DND-41 (cell line): ENCODE measurements at regions not wholly inside any gene's neighbourhood (a gene's known extent, or its start where the extent isn't known, plus 50 kb on each side); places are given as distances from the start of the nearest gene placed in this dataset.

ENCODE experiments used
- ATAC-seq: fragments of 200-7000 bp; cut with Tn5 transposase; 3 replicates; pipeline ENCODE4 v1.9.1; 2021; ENCODE audit warnings: low read depth; ENCODE audit not compliant: insufficient read depth
- DNase-seq: peaks from one replicate; pipeline ENCODE4 v3.0.0-alpha.2; 2020
- H2AFZ ChIP-seq: 2 replicates; pipeline ENCODE4 v1.6.0; 2012; ENCODE audit warnings: low read depth, low read length
- H3K27ac ChIP-seq: 2 replicates; pipeline ENCODE4 v1.5.1; 2012; ENCODE audit warnings: low read length, inconsistent platforms
- H3K27me3 ChIP-seq: fragments of 200-600 bp; sonication (generic); 2 replicates; pipeline ENCODE4 v1.6.0; 2012; ENCODE audit warnings: low read length, mild to moderate bottlenecking, inconsistent platforms; ENCODE audit not compliant: insufficient read depth, poor library complexity
- H3K36me3 ChIP-seq: 2 replicates; pipeline ENCODE4 v1.5.1; 2012; ENCODE audit warnings: low read length, inconsistent platforms; ENCODE audit not compliant: insufficient read depth
- H3K4me1 ChIP-seq: 2 replicates; pipeline ENCODE4 v1.5.1; 2012; ENCODE audit warnings: mild to moderate bottlenecking, low read length; ENCODE audit not compliant: insufficient read depth
- H3K4me2 ChIP-seq: 2 replicates; pipeline ENCODE4 v1.6.0; 2012; ENCODE audit warnings: mild to moderate bottlenecking, moderate library complexity, low read length, inconsistent platforms; ENCODE audit not compliant: insufficient read depth
- H3K4me3 ChIP-seq, 2 experiments: fragments of 200-600 bp in 1 of 2; shearing (Covaris generic) in 1 of 2; 2 replicates each; pipeline ENCODE4 v1.5.1; 2012 to 2016; ENCODE audit warnings: inconsistent platforms in 2 of 2, low read length in 2 of 2, mild to moderate bottlenecking in 2 of 2, low read depth in 1 of 2, moderate library complexity in 1 of 2
- H3K79me2 ChIP-seq: 2 replicates; pipeline ENCODE4 v1.6.0; 2012; ENCODE audit warnings: low read length, inconsistent platforms; ENCODE audit not compliant: insufficient read depth
- H3K9ac ChIP-seq: 2 replicates; pipeline ENCODE4 v1.6.0; 2012; ENCODE audit warnings: low read depth, mild to moderate bottlenecking, inconsistent platforms, low read length, moderate library complexity
- H3K9me3 ChIP-seq: 2 replicates; pipeline ENCODE4 v1.5.1; 2012; ENCODE audit warnings: low read length, moderate library complexity, mild to moderate bottlenecking, inconsistent platforms; ENCODE audit not compliant: insufficient read depth, severe bottlenecking
- H4K20me1 ChIP-seq: 2 replicates; pipeline ENCODE4 v1.6.0; 2012; ENCODE audit warnings: low read length; ENCODE audit not compliant: insufficient read depth
- CTCF ChIP-seq: IDR thresholded peaks from 2 replicates; pipeline ENCODE4 v1.5.1; 2012; ENCODE audit warnings: borderline replicate concordance, low read length, moderate library complexity, mild to moderate bottlenecking; ENCODE audit not compliant: poor library complexity, severe bottlenecking; ENCODE audit errors: extremely low read depth
- EZH2 ChIP-seq: IDR thresholded peaks from 3 replicates; pipeline ENCODE4 v1.6.1; 2012; ENCODE audit warnings: borderline replicate concordance, low read depth, mild to moderate bottlenecking, moderate library complexity, low read length, inconsistent platforms; ENCODE audit not compliant: severe bottlenecking

- H3K9ac ChIP-seq: no peak overlapping the region
- H3K4me1 ChIP-seq: no peaks in the 10 kb centered on the region
- no peak overlapping the region for H3K4me3 ChIP-seq
- H2AFZ ChIP-seq: no peak overlapping the region
- no peak for ATAC-seq
- no peak overlapping the region for H3K27ac ChIP-seq
- DNase-seq: no peak
- H3K27me3 ChIP-seq: no peaks in the 10 kb centered on the region
- no peaks in the 10 kb centered on the region for H3K79me2 ChIP-seq
- no peak for TF ChIP-seq CTCF
- TF ChIP-seq EZH2: no peak
- no peak overlapping the region for H3K4me2 ChIP-seq
- H3K36me3 ChIP-seq: no peaks in the 10 kb centered on the region
- no peaks in the 10 kb centered on the region for H4K20me1 ChIP-seq
- no peaks in the 10 kb centered on the region for H3K9me3 ChIP-seq
Measured at GRCh38 chr3:73808862-73809509, 184.2 kb upstream of the PDZRN3 start.

DNA sequence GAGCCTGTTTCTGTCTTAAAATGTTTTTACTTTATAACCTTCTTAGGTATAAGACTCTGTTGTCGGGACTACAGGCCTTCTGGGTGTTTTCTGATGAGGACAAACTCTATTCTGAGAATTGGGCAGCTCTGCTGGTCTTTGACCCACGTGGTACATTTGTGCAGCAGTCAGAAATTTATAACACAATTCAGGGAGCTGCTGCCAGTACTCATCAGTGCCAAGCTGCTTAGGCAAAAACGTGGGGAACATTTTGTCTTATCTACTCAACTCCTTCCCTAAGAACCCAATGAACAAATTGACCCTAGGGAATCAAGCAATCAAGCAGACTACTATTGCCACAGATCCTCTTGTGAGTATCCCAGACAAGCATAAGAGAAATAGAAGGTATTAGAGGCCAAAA is 180.7 kb upstream of the PDZRN3 start:
- H3K79me2 ChIP-seq: no peaks in the 10 kb centered on the region
- H3K27ac ChIP-seq: no peak overlapping the region
- no peak for ATAC-seq
- no peak overlapping the region for H2AFZ ChIP-seq
- H3K36me3 ChIP-seq: no peaks in the 10 kb centered on the region
- TF ChIP-seq CTCF (no peak), EZH2 (no peak)
- H3K4me2 ChIP-seq: no peak overlapping the region
- no peaks in the 10 kb centered on the region for H3K27me3 ChIP-seq
- H3K4me3 ChIP-seq: no peak overlapping the region
- no peaks in the 10 kb centered on the region for H3K4me1 ChIP-seq
- H3K9me3 ChIP-seq: no peaks in the 10 kb centered on the region
- no peak overlapping the region for H3K9ac ChIP-seq
- H4K20me1 ChIP-seq: no peaks in the 10 kb centered on the region
- no peak for DNase-seq

DNA sequence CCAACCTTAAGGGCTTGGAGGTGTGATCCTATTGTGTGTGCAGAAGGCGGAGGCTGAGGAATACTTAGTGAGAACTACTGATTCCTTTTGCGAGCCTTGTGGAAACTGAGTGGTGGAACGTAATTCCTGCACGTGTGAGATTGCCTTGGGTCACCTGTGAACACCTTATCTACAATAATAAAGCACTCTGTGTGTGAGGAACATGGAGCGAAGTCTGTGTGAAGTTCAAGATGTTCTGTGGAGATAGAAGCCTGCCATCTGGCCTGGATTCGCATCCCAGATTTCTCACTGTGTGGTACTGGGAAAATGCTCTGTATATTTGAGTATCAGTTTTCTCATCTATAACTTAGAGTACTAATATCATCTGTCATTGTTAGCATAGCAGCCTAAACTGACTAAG is 179.5 kb upstream of the PDZRN3 start:
- H4K20me1 ChIP-seq: no peaks in the 10 kb centered on the region
- no peak overlapping the region for H3K4me2 ChIP-seq
- no peaks in the 10 kb centered on the region for H3K79me2 ChIP-seq
- no peaks in the 10 kb centered on the region for H3K4me1 ChIP-seq
- TF ChIP-seq CTCF (no peak), EZH2 (no peak)
- no peak overlapping the region for H2AFZ ChIP-seq
- DNase-seq (no peak), ATAC-seq (no peak)
- H3K9me3 ChIP-seq: no peaks in the 10 kb centered on the region
- H3K27ac ChIP-seq: no peak overlapping the region
- no peak overlapping the region for H3K4me3 ChIP-seq
- H3K27me3 ChIP-seq: no peaks in the 10 kb centered on the region
- H3K36me3 ChIP-seq: no peaks in the 10 kb centered on the region
- no peak overlapping the region for H3K9ac ChIP-seq
